K562 (cell line): ENCODE measurements at regions not wholly inside any gene's neighbourhood (a gene's known extent, or its start where the extent isn't known, plus 50 kb on each side); places are given as distances from the start of the nearest gene placed in this dataset.

ENCODE experiments used
- ARID1B ChIP-seq: fragments of 450-650 bp; IDR thresholded peaks from 2 replicates; pipeline ENCODE4 v1.6.1; 2016; ENCODE audit warnings: antibody characterized with exemption, mild to moderate bottlenecking, inconsistent platforms
- CAMTA2 ChIP-seq: fragments of 250-450 bp; sonication (Bioruptor Pico); conservative IDR thresholded peaks from 2 replicates; pipeline ENCODE4 v1.5.1; 2022
- CBFB ChIP-seq: sonication (generic); formaldehyde crosslinking; IDR thresholded peaks from 2 replicates; pipeline ENCODE4 v1.4.0; 2020; ENCODE audit warnings: mild to moderate bottlenecking, missing genetic modification reagents
- CTCF ChIP-seq, 3 experiments: IDR thresholded peaks in 2 of 3; conservative IDR thresholded peaks in 1 of 3; 2 replicates each; pipeline ENCODE4 v1.5.1; 2011 to 2012; ENCODE audit warnings: low read length in 3 of 3, mild to moderate bottlenecking in 3 of 3, control low read depth in 2 of 3, improper control_type of control experiment in 1 of 3, inconsistent platforms in 1 of 3, low read depth in 1 of 3, mixed read lengths in 1 of 3, moderate library complexity in 1 of 3; ENCODE audit not compliant: insufficient read depth in 2 of 3
- DEAF1 ChIP-seq: fragments of 450-650 bp; formaldehyde crosslinking; IDR thresholded peaks from 2 replicates; pipeline ENCODE4 v1.4.0; 2020; ENCODE audit warnings: mild to moderate bottlenecking, moderate library complexity
- ESRRB ChIP-seq: fragments of 250-450 bp; sonication (Bioruptor Pico); IDR thresholded peaks from 2 replicates; pipeline ENCODE4 v1.5.0; 2020; ENCODE audit warnings: mild to moderate bottlenecking, moderate library complexity, borderline replicate concordance
- KDM4B ChIP-seq, 2 experiments: fragments of 450-650 bp in 1 of 2; sonication (generic) in 1 of 2; IDR thresholded peaks; 2 replicates each; pipeline ENCODE4 v1.6.1; 2016 to 2017; ENCODE audit warnings: borderline replicate concordance in 2 of 2, antibody characterized with exemption in 1 of 2, low read depth in 1 of 2, mild to moderate bottlenecking in 1 of 2
- MTA2 ChIP-seq: fragments of 450-650 bp; IDR thresholded peaks from 2 replicates; pipeline ENCODE4 v1.6.1; 2016; ENCODE audit warnings: low read depth
- MYNN ChIP-seq, 2 experiments: sonication (generic); formaldehyde crosslinking in 1 of 2; IDR thresholded peaks; 2 replicates each; pipeline versions ENCODE4 v1.5.0 to v1.6.1; 2016 to 2020; ENCODE audit warnings: antibody characterized with exemption in 1 of 2, missing genetic modification reagents in 1 of 2
- POLR2G ChIP-seq: fragments of 200-400 bp; formaldehyde crosslinking; IDR thresholded peaks from 2 replicates; pipeline ENCODE4 v1.6.1; 2017; ENCODE audit warnings: low read depth, mild to moderate bottlenecking, antibody characterized with exemption, low read length, moderate library complexity
- SIN3A ChIP-seq, 2 experiments: fragments of 150-350 bp in 1 of 2; IDR thresholded peaks; 2 replicates each; pipeline ENCODE4 v1.6.1; 2011 to 2016; ENCODE audit warnings: borderline replicate concordance in 2 of 2, low read depth in 2 of 2, low read length in 2 of 2, mild to moderate bottlenecking in 2 of 2, moderate library complexity in 2 of 2; ENCODE audit not compliant: control insufficient read depth in 1 of 2
- ZNF212 ChIP-seq: fragments of 450-650 bp; formaldehyde crosslinking; IDR thresholded peaks from 2 replicates; pipeline ENCODE4 v1.4.0; 2020; ENCODE audit warnings: mild to moderate bottlenecking
- TF ChIP-seq, protein P1 (sequence below): fragments of 450-650 bp; formaldehyde crosslinking; conservative IDR thresholded peaks from 2 replicates; pipeline ENCODE4 v1.4.0; 2022; ENCODE audit warnings: mild to moderate bottlenecking, missing genetic modification characterization
- TF ChIP-seq, protein P2 (sequence below): fragments of 450-650 bp; IDR thresholded peaks from 2 replicates; pipeline ENCODE4 v1.6.1; 2016; ENCODE audit warnings: mild to moderate bottlenecking
- TF ChIP-seq, protein P3 (sequence below): fragments of 450-650 bp; IDR thresholded peaks from 2 replicates; pipeline ENCODE4 v1.6.1; 2016; ENCODE audit warnings: missing biosample characterization, missing genetic modification characterization
- TF ChIP-seq, protein P4 (sequence below), 3 experiments: fragments of 200-800 bp in 1 of 3; sonication (Bioruptor generic) in 1 of 3; sonication (generic) in 1 of 3; formaldehyde crosslinking in 1 of 3; IDR thresholded peaks; 2 replicates each; pipeline versions ENCODE4 v1.6.1 to v1.8.0; 2016 to 2022; ENCODE audit warnings: mild to moderate bottlenecking in 2 of 3, missing compliant biosample characterization in 2 of 3, missing genetic modification characterization in 2 of 3, missing genetic modification reagents in 1 of 3

DNA sequence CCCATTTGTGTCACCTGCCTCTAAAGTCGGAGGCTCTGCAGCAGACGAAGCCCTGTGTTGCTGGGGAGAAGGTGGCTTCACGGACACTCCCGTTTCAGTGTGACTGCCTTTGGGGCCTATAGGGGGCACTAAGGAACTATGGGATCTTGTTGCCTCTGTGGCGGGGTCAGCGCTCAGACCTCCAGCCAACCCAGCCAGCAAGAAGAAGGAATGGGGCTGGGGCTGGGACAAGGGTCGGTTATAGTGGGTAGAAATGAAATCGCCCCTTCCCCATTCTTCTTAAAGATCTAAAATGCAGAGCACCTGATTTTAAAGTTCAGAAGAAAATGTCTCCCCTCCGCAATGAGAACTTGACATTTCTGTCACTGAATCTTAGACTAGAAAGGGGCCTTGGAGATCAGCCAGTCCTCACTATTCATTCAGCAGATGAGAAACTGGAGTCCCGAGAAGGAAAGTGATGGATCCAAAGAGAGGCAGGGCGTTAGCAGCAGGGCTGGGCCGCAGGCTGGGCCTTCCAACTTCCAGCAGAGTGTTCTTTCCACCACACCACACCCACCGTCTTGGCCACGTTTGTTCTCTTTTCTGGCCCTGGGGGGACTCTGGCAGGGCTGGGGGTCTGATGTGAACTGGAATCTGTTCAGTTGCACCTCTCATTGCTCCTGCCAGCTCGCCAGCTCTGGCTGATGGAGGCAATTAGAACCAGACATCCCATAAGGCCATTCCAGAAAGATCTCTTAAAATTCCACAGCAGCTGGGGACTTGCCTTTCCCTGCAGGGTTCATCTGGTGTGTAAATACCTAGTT lies 195.4 kb downstream of the OPA1 start (continued):
- TF ChIP-seq, protein P1, sequence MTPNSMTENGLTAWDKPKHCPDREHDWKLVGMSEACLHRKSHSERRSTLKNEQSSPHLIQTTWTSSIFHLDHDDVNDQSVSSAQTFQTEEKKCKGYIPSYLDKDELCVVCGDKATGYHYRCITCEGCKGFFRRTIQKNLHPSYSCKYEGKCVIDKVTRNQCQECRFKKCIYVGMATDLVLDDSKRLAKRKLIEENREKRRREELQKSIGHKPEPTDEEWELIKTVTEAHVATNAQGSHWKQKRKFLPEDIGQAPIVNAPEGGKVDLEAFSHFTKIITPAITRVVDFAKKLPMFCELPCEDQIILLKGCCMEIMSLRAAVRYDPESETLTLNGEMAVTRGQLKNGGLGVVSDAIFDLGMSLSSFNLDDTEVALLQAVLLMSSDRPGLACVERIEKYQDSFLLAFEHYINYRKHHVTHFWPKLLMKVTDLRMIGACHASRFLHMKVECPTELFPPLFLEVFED (CRISPR knock-in tag): no peak
- TF ChIP-seq CAMTA2 (CRISPR knock-in tag) (no peak), MTA2 (no peak), KDM4B (IDR thresholded peaks at IDR 0.05; ENCODE audit: borderline replicate concordance in 2 of 2, low read depth in 1 of 2) (no peak), CBFB (CRISPR knock-in tag) (no peak), CTCF (IDR thresholded peaks at IDR 0.05 in 2 of 3, conservative IDR thresholded peaks at IDR 0.05 in 1 of 3; ENCODE audit: insufficient read depth in 2 of 3, low read depth in 1 of 3, low read length in 3 of 3) (peak; percentile 86 to 95 (median 93)), ESRRB (CRISPR knock-in tag) (no peak), SIN3A (IDR thresholded peaks at IDR 0.05; ENCODE audit: borderline replicate concordance in 2 of 2, control insufficient read depth in 1 of 2, low read depth in 2 of 2, low read length in 2 of 2) (no peak), MYNN (IDR thresholded peaks at IDR 0.05) (no peak), MYNN (CRISPR knock-in tag; IDR thresholded peaks at IDR 0.05) (no peak), ARID1B (0 out of 2 replicates have a peak, but pooled peaks have one; percentile 15), ZNF212 (CRISPR knock-in tag) (no peak), DEAF1 (peak; percentile 92), POLR2G (no peak)
- TF ChIP-seq, protein P2, sequence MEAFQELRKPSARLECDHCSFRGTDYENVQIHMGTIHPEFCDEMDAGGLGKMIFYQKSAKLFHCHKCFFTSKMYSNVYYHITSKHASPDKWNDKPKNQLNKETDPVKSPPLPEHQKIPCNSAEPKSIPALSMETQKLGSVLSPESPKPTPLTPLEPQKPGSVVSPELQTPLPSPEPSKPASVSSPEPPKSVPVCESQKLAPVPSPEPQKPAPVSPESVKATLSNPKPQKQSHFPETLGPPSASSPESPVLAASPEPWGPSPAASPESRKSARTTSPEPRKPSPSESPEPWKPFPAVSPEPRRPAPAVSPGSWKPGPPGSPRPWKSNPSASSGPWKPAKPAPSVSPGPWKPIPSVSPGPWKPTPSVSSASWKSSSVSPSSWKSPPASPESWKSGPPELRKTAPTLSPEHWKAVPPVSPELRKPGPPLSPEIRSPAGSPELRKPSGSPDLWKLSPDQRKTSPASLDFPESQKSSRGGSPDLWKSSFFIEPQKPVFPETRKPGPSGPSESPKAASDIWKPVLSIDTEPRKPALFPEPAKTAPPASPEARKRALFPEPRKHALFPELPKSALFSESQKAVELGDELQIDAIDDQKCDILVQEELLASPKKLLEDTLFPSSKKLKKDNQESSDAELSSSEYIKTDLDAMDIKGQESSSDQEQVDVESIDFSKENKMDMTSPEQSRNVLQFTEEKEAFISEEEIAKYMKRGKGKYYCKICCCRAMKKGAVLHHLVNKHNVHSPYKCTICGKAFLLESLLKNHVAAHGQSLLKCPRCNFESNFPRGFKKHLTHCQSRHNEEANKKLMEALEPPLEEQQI: no peak
- TF ChIP-seq, protein P3, sequence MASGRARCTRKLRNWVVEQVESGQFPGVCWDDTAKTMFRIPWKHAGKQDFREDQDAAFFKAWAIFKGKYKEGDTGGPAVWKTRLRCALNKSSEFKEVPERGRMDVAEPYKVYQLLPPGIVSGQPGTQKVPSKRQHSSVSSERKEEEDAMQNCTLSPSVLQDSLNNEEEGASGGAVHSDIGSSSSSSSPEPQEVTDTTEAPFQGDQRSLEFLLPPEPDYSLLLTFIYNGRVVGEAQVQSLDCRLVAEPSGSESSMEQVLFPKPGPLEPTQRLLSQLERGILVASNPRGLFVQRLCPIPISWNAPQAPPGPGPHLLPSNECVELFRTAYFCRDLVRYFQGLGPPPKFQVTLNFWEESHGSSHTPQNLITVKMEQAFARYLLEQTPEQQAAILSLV (tag): no peak
- TF ChIP-seq, protein P4, sequence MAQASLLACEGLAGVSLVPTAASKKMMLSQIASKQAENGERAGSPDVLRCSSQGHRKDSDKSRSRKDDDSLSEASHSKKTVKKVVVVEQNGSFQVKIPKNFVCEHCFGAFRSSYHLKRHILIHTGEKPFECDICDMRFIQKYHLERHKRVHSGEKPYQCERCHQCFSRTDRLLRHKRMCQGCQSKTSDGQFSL (CRISPR knock-in tag; IDR thresholded peaks at IDR 0.05): no peak
- TF ChIP-seq, protein P4 (tag; IDR thresholded peaks at IDR 0.05): no peak
